ENCODE measurements at regions not wholly inside any gene's neighbourhood (a gene's known extent, or its start where the extent isn't known, plus 50 kb on each side); places are given as distances from the start of the nearest gene placed in this dataset.

DNA sequence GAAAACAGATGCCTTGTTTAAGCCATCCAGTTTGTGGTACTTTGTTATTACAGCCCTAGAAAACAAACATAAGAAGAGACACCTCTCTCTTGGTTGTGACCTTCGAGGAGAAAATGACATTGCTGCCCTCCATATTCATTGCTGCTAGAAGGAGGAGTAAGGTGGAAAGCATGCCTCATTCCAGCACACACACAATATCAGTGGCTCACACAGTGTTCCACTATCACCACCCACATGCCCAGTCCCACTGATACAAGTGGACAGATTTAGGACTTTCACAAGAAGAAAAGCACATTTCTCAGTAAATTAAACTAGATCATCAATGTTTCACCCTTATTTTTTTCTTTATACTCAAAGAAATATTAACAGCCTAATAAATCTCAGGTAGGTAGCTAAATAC, 143.6 kb downstream of the PHLDA1 start:
- Histone ChIP-seq H3K79me2 (replicated peaks; ENCODE audit: insufficient read depth, low read length) (no peaks in the 10 kb centered on the region), H2AFZ (ENCODE audit: low read depth, low read length) (no peak overlapping the region), H3K27ac (ENCODE audit: low read length) (no peak overlapping the region), H3K4me3 (ENCODE audit: low read length) (no peak overlapping the region), H3K27me3 (ENCODE audit: insufficient read depth, low read depth, low read length) (no peaks in the 10 kb centered on the region), H3K4me2 (ENCODE audit: low read length) (no peak overlapping the region), H3F3A (ENCODE audit: insufficient read depth, low read length, poor library complexity, severe bottlenecking) (no peaks in the 10 kb centered on the region), H3K9me3 (ENCODE audit: low read length) (no peaks in the 10 kb centered on the region), H4K20me1 (ENCODE audit: insufficient read depth) (no peaks in the 10 kb centered on the region), H3K9ac (ENCODE audit: low read length) (no peak overlapping the region), H3K36me3 (ENCODE audit: insufficient read depth, low read length) (no peaks in the 10 kb centered on the region), H3K9me2 (ENCODE audit: insufficient read depth, low read length) (no peaks in the 10 kb centered on the region)
- TF ChIP-seq, protein P1, sequence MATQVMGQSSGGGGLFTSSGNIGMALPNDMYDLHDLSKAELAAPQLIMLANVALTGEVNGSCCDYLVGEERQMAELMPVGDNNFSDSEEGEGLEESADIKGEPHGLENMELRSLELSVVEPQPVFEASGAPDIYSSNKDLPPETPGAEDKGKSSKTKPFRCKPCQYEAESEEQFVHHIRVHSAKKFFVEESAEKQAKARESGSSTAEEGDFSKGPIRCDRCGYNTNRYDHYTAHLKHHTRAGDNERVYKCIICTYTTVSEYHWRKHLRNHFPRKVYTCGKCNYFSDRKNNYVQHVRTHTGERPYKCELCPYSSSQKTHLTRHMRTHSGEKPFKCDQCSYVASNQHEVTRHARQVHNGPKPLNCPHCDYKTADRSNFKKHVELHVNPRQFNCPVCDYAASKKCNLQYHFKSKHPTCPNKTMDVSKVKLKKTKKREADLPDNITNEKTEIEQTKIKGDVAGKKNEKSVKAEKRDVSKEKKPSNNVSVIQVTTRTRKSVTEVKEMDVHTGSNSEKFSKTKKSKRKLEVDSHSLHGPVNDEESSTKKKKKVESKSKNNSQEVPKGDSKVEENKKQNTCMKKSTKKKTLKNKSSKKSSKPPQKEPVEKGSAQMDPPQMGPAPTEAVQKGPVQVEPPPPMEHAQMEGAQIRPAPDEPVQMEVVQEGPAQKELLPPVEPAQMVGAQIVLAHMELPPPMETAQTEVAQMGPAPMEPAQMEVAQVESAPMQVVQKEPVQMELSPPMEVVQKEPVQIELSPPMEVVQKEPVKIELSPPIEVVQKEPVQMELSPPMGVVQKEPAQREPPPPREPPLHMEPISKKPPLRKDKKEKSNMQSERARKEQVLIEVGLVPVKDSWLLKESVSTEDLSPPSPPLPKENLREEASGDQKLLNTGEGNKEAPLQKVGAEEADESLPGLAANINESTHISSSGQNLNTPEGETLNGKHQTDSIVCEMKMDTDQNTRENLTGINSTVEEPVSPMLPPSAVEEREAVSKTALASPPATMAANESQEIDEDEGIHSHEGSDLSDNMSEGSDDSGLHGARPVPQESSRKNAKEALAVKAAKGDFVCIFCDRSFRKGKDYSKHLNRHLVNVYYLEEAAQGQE (IDR thresholded peaks at IDR 0.05; ENCODE audit: borderline replicate concordance) = no peak
- no peak for TF ChIP-seq SMC3 (conservative IDR thresholded peaks at IDR 0.05; ENCODE audit: poor library complexity)

- H3F3A ChIP-seq (ENCODE audit: insufficient read depth, low read length, poor library complexity, severe bottlenecking) = no peaks in the 10 kb centered on the region
- H3K9me2 ChIP-seq (ENCODE audit: insufficient read depth, low read length) = no peaks in the 10 kb centered on the region
- no peaks in the 10 kb centered on the region for H4K20me1 ChIP-seq (ENCODE audit: insufficient read depth)
- TF ChIP-seq EZH2 (IDR thresholded peaks at IDR 0.05; ENCODE audit: borderline replicate concordance, insufficient read depth, low read length, poor library complexity, severe bottlenecking) (no peak), SMC3 (conservative IDR thresholded peaks at IDR 0.05; ENCODE audit: poor library complexity) (no peak), EP300 (conservative IDR thresholded peaks at IDR 0.05; ENCODE audit: poor library complexity, severe bottlenecking) (no peak), POLR2AphosphoS5 (IDR thresholded peaks at IDR 0.05) (no peak), MXI1 (conservative IDR thresholded peaks at IDR 0.05; ENCODE audit: poor library complexity, severe bottlenecking) (no peak), TAF1 (IDR thresholded peaks at IDR 0.05; ENCODE audit: low read depth) (no peak), RAD21 (conservative IDR thresholded peaks at IDR 0.05) (no peak)
- TF ChIP-seq, protein P1 (IDR thresholded peaks at IDR 0.05; ENCODE audit: borderline replicate concordance) = no peak
- TF ChIP-seq, protein P2, sequence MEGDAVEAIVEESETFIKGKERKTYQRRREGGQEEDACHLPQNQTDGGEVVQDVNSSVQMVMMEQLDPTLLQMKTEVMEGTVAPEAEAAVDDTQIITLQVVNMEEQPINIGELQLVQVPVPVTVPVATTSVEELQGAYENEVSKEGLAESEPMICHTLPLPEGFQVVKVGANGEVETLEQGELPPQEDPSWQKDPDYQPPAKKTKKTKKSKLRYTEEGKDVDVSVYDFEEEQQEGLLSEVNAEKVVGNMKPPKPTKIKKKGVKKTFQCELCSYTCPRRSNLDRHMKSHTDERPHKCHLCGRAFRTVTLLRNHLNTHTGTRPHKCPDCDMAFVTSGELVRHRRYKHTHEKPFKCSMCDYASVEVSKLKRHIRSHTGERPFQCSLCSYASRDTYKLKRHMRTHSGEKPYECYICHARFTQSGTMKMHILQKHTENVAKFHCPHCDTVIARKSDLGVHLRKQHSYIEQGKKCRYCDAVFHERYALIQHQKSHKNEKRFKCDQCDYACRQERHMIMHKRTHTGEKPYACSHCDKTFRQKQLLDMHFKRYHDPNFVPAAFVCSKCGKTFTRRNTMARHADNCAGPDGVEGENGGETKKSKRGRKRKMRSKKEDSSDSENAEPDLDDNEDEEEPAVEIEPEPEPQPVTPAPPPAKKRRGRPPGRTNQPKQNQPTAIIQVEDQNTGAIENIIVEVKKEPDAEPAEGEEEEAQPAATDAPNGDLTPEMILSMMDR (IDR thresholded peaks at IDR 0.05; ENCODE audit: poor library complexity, severe bottlenecking) = no peak
- no peaks in the 10 kb centered on the region for H3K36me3 ChIP-seq (ENCODE audit: insufficient read depth, low read length)
- H3K79me2 ChIP-seq (replicated peaks; ENCODE audit: insufficient read depth, low read length) = no peaks in the 10 kb centered on the region
- no peaks in the 10 kb centered on the region for H3K27me3 ChIP-seq (ENCODE audit: insufficient read depth, low read depth, low read length)
- no peak overlapping the region for H3K27ac ChIP-seq (ENCODE audit: low read length)
- no peak overlapping the region for H3K4me3 ChIP-seq (ENCODE audit: low read length)
- H3K4me2 ChIP-seq (ENCODE audit: low read length) = no peak overlapping the region
- H3K9me3 ChIP-seq (ENCODE audit: low read length) = no peaks in the 10 kb centered on the region
- H3K9ac ChIP-seq (ENCODE audit: low read length) = no peak overlapping the region
- no peak overlapping the region for H2AFZ ChIP-seq (ENCODE audit: low read depth, low read length)
Observed at GRCh38 chr12:75884465-75884985, 147.1 kb downstream of the PHLDA1 start.

Measured in neural cell (in vitro differentiated cells).